Lower lobe of right lung (tissue), 2 donors: ENCODE measurements at regions not wholly inside any gene's neighbourhood (a gene's known extent, or its start where the extent isn't known, plus 50 kb on each side); places are given as distances from the start of the nearest gene placed in this dataset.
A peak's percentile ranks its signal among the peaks of the same experiment; 100 is the strongest.

ENCODE experiments used
- ATAC-seq, 2 donors: fragments of 200-7000 bp; cut with Tn5 transposase; one replicate each; pipeline ENCODE4 v1.9.1; 2020 to 2022; ENCODE audit warnings: mild to moderate bottlenecking in 2 of 2, moderate library complexity in 2 of 2
- DNase-seq: peaks from one replicate; pipeline ENCODE4 v3.0.0-alpha.2; 2020
- H3K27ac ChIP-seq: fragments of 200-600 bp; one replicate; pipeline ENCODE4 v1.8.0; 2022
- H3K27me3 ChIP-seq: fragments of 200-600 bp; one replicate; pipeline ENCODE4 v1.8.0; 2022; ENCODE audit warnings: low read depth
- H3K36me3 ChIP-seq: fragments of 200-600 bp; one replicate; pipeline ENCODE4 v1.8.0; 2022; ENCODE audit warnings: mild to moderate bottlenecking
- H3K4me1 ChIP-seq: fragments of 200-600 bp; one replicate; pipeline ENCODE4 v1.8.0; 2022
- H3K4me3 ChIP-seq: fragments of 200-600 bp; one replicate; pipeline ENCODE4 v1.8.0; 2022; ENCODE audit warnings: mild to moderate bottlenecking
- H3K9me3 ChIP-seq: fragments of 200-600 bp; one replicate; pipeline ENCODE4 v1.8.0; 2022
- intact Hi-C: fragments of 100-400 bp; cut with DNase I; formaldehyde crosslinking; loops from one replicate; pipeline ENCODE4 v1.11.0; 2022
- TF ChIP-seq, protein P1 (sequence below): fragments of 200-600 bp; IDR thresholded peaks from one replicate; pipeline ENCODE4 v1.8.0; 2022; ENCODE audit warnings: antibody characterized with exemption, mild to moderate bottlenecking
- donor health status: DM: no; HTN: yes; CAD: no; lungs with severe emphysema.

GRCh38 chr14:65815127-65815526 lies 402.6 kb downstream of the FUT8 start:
- intact Hi-C loops = no loop called here
- Histone ChIP-seq H3K27ac (no peak overlapping the region), H3K36me3 (no peaks in the 10 kb centered on the region), H3K27me3 (no peaks in the 10 kb centered on the region), H3K9me3 (no peaks in the 10 kb centered on the region), H3K4me1 (no peaks in the 10 kb centered on the region), H3K4me3 (no peak overlapping the region)
- ATAC-seq = no peak
- DNase-seq = no peak
- TF ChIP-seq, protein P1, sequence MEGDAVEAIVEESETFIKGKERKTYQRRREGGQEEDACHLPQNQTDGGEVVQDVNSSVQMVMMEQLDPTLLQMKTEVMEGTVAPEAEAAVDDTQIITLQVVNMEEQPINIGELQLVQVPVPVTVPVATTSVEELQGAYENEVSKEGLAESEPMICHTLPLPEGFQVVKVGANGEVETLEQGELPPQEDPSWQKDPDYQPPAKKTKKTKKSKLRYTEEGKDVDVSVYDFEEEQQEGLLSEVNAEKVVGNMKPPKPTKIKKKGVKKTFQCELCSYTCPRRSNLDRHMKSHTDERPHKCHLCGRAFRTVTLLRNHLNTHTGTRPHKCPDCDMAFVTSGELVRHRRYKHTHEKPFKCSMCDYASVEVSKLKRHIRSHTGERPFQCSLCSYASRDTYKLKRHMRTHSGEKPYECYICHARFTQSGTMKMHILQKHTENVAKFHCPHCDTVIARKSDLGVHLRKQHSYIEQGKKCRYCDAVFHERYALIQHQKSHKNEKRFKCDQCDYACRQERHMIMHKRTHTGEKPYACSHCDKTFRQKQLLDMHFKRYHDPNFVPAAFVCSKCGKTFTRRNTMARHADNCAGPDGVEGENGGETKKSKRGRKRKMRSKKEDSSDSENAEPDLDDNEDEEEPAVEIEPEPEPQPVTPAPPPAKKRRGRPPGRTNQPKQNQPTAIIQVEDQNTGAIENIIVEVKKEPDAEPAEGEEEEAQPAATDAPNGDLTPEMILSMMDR = no peak

GRCh38 chr14:65817011-65817410 lies 404.5 kb downstream of the FUT8 start:
- no peaks in the 10 kb centered on the region for H3K4me1 ChIP-seq
- H3K36me3 ChIP-seq = no peaks in the 10 kb centered on the region
- ATAC-seq (no peak), DNase-seq (no peak)
- H3K27me3 ChIP-seq = no peaks in the 10 kb centered on the region
- H3K27ac ChIP-seq = no peak overlapping the region
- H3K4me3 ChIP-seq = no peak overlapping the region
- TF ChIP-seq, protein P1 = no peak
- intact Hi-C loops = no loop called here
- no peaks in the 10 kb centered on the region for H3K9me3 ChIP-seq

DNA sequence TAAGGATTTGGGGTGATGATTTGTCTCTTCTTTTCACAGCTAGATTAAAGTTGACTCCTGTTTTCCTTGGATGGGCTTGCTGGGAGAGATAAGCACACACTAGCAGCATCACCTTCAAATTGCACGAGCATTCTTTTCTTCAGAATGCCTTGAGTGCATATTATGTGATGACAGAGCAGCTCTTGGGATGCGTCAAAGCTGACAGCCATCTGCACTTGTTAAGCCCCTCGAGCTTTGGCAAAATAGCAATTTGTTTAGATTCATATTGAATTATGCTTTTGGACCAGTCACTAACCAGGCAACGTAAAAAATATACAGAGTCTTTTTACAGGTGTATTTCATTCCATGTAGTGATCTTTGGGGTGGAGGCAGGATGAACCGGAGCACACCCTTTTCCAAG lies 407.0 kb downstream of the FUT8 start:
- intact Hi-C loops = no loop called here
- Histone ChIP-seq H3K36me3 (no peaks in the 10 kb centered on the region), H3K27me3 (no peaks in the 10 kb centered on the region), H3K4me1 (no peaks in the 10 kb centered on the region), H3K9me3 (no peaks in the 10 kb centered on the region), H3K4me3 (no peak overlapping the region), H3K27ac (no peak overlapping the region)
- TF ChIP-seq, protein P1 = no peak
- no peak for DNase-seq
- ATAC-seq = no peak

GRCh38 chr14:65821224-65821753 lies 408.8 kb downstream of the FUT8 start:
- H3K36me3 ChIP-seq = no peaks in the 10 kb centered on the region
- no peak overlapping the region for H3K4me3 ChIP-seq
- no peaks in the 10 kb centered on the region for H3K27me3 ChIP-seq
- intact Hi-C loops = loop anchor here (10.0 kb wide), 2 partner anchors 406 to 656 kb away; partner anchors contain the start of gene FUT8
- ATAC-seq (no peak), DNase-seq (no peak)
- no peak overlapping the region for H3K27ac ChIP-seq
- TF ChIP-seq, protein P1 = no peak
- no peaks in the 10 kb centered on the region for H3K4me1 ChIP-seq
- no peaks in the 10 kb centered on the region for H3K9me3 ChIP-seq

DNA sequence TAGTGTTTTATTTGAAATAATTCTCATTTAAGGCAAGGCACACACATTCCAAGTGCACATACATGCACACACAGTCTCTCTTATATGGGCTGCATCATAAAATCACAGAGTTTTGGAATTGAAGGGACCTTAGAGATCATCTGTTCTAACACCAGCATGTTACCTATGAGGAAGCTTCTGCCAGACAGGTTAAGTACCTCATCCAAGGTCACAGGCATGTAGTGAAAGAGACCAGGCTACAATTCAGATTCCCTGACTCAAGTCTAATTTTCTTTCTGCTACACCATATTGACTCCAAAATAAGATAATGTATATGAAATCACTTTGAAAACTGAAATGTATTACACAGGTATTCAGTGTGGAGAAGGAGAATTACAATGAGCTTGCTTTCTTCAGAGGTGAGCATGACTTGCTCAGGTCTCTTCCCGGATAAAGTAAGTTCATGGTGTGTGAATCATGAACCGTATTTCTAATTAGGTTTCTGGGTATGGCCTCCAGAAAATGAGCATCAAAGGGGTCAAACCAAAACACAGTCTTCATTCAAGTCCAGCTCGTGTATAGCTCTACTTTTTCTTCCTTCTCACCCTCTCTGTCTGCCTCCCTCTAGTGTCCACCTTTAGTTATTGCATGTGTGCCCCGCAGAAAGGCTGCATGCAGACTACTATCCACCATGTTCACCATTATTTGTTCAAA lies 411.9 kb downstream of the FUT8 start:
- ATAC-seq (peak; percentile 83 to 85), DNase-seq (no peak)
- TF ChIP-seq, protein P1 = peak; percentile 93
- Histone ChIP-seq H3K27me3 (no peaks in the 10 kb centered on the region), H3K9me3 (no peaks in the 10 kb centered on the region), H3K27ac (no peak overlapping the region), H3K36me3 (no peaks in the 10 kb centered on the region), H3K4me3 (no peak overlapping the region), H3K4me1 (no peaks in the 10 kb centered on the region)
- intact Hi-C loops = loop anchor here (10.0 kb wide), 2 partner anchors 410 to 660 kb away; partner anchors contain the start of gene FUT8
